Activated CD4-positive, alpha-beta T cell treated with anti-CD3 and anti-CD28 coated beads, Interleukin-2, Interleukin-4, amounts not matched to agents 100 ng/mL and 50 ng/mL, durations not matched to agents 16 hours and 8 hours (primary cell): ENCODE measurements at regions not wholly inside any gene's neighbourhood (a gene's known extent, or its start where the extent isn't known, plus 50 kb on each side); places are given as distances from the start of the nearest gene placed in this dataset.
A peak's percentile ranks its signal among the peaks of the same experiment; 100 is the strongest.
"Not testable (repeated sequence)": the region's sequence is repeated elsewhere in the genome, so short reads cannot be mapped to it uniquely, and the experiment has no call there.

ENCODE experiments used
- DNase-seq: peaks from one replicate; pipeline ENCODE4 v3.0.0-alpha.2; 2020; ENCODE audit warnings: low spot score

DNA sequence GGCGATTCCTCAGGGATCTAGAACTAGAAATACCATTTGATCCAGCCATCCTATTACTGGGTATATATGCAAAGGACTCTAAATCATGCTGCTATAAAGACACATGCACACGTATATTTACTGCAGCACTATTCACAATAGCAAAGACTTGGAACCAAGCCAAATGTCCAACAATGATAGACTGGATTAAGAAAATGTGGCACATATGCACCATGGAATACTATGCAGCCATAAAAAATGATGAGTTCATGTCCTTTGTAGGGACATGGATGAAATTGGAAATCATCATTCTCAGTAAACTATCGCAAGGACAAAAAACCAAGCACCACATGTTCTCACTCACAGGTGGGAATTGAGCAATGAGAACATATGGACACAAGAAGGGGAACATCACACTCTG is 93.1 kb upstream of the NT5E start:
- not testable (repeated sequence) for DNase-seq

DNA sequence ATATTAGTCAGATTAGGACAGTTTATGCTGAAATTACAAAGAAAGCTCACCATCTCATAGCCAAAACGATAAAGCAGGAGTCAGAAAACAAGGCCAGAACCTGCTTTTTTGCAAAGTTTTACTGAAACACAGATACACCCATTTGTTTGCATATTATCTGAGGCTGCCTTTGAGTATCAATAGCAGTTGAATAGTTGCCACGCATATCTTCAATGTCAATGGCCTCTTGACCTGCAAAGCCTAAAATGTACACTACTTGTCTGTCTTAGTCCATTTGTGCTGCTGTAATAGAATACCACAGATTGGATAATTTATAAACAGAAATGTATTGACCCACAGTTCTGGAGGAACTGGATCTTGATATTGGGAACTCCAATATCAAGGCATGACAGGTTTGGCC is 94.1 kb upstream of the NT5E start:
- no peak for DNase-seq

DNA sequence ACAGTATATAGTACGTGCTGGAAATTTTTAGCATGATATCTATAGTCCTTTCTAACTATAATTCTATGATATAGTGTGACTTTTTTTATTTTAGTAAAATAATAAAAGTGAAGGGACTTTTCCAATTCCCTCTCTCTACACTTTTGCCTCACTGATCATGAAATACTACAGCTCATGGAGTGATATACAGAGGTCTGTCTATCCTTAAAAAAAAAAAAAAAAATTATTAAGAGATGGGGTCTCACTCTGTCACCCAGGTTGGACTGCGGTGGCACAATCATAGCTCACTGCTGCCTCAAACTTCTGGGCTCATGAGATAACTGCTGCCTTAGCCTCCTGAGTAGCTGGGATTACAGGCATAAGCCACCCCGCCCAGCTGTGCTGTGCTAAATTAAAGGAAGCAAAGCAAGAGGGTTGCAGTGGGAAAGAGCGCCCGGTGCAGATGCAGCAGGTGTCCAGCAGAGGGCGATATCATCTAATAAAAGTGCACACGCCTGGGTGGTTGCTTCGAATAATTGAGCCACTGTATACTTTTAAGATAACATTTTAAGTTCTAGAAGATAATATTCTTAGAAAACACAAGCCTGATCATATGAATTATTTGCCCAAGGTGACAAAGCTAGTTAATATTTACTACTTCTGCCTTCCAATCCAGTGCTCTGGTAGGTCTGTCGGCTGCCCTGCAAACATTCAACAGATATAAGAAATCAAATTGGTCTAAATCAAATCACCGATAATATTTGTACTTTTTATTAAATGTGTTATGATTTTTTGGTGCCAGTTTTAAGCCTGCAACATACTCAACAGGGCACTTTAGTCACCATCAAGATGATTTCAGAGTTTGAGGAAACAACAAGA is 94.9 kb upstream of the NT5E start:
- peak; percentile 59 for DNase-seq

DNA sequence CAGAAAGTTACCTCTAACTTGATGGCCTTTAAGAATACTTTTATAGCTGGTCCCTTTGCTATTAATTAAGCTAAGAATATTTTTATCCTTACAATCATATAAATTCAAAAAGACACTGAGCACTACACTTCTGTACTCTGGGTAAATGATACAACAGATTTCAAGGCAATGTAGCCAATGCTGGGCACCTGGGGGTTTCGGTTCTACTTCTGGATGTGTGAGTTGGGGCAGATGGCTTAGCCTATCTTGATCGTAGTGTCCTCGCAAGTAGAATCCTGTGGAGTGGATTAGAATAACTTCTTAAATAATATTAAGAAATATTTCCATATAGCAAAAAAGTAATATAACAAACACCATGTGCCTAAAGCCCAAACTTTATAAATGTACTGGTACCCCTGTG is 96.9 kb upstream of the NT5E start:
- DNase-seq = no peak

DNA sequence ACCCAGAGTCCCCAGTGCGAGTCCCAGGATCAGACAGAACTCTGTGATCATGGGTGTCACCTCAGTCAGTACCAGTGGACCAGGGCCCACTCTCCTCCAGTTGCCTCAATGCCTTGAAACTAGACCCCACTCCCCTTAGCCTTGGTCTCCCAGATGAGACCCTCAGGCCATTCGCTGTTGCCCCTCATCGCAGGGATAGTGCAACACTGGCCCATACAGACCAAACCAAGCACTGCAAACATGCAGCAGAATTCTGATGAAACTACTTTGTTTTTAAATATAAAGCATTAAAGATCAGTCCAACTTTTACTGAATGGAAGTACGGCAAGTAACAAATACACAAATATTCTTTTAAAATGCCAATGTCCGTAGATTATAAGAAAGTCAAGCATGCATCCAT is 101.2 kb upstream of the NT5E start:
- DNase-seq = no peak

DNA sequence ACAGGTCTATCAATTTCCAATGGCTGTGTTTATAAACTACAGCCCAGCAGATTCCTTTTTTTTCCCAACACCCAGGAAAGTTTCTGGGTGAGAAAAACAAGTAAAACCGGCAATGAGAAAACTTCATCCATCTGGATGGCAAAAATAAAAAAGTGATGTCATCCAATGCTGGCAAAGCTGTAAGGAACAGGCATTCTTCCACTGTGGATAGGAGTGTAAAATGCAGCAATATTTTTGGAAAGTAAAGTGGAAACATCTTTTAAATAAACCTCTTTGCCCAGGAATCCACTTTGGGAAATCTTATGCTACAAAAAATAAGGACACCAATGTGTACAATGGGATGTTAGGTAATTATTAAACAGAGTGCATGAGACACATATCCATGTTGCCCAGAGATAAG is 102.1 kb upstream of the NT5E start:
- DNase-seq = no peak

DNA sequence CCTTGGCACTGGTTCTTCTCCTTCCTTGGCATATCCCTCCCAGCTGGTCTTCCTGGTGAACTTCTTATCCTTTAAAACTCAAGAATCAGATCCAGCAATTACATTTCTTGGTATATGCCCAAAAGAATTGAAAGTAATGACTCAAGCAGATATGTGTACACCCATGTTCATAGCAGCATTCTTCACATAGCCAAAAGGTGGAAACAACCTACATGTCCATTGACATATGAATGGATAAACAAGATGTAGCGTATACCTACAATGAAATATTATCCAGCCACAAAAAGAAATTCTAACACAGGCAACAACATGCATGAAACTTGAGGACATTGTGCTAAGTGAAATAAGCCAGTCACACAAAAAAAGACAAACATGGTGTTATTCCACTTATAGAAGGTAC is 103.7 kb upstream of the NT5E start:
- no peak for DNase-seq

DNA sequence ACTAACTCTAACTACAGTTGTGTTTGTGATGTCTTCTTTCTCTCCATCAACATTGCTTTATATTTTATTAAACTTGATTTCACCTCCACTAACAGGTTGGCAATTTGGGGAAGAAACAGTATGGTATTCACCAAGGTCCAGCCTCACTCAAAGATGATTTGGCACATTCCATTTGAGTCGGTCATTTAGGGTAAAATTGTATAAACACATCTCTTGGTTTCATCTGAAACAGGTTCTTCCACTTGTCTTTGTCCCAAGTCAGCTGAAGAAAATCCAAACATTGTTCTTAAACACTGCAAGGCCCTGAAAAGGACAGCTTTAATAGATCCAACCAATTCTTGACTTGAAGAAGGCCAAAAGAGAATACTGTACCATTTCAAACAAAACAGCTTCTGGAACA is 104.9 kb upstream of the NT5E start:
- DNase-seq = no peak

DNA sequence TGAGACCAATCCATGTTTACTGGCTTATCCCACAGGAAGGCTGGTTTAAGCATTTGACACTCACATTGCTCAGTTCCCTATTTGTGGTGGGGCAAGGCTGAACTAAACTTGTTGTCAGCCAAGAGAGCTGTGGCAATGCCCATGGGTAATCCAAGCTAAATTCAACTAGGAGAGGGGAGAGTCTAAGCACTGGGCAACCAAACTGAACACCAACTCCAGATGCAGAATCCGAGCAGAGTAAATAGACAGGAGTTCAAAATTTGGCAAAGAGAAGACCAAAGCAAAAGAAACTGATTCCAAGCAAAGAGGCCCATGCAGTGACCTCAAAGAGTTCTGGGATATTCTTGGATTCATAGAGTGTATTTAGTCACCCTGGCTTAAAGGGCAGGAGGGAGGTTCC is 106.5 kb upstream of the NT5E start:
- no peak for DNase-seq

DNA sequence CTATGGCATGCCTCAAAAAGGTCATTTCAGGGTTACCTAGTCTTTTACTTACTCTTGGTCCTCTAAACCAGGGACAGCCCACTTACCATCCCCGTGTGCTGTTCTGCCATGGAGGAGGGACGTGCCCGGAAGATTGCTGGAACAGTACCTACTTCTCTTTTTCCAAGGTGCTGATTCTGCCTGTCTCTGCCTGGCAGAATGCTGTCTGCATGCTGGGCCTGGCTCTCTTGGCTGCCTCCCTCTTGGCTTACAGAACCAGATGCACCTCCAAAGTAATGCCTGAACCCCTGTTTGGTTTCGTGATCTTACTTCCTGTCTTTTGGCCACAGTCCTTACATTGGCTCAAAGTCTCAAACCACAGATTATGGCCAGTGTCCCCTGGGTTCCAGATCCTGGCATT is 120.7 kb upstream of the NT5E start:
- DNase-seq = no peak

DNA sequence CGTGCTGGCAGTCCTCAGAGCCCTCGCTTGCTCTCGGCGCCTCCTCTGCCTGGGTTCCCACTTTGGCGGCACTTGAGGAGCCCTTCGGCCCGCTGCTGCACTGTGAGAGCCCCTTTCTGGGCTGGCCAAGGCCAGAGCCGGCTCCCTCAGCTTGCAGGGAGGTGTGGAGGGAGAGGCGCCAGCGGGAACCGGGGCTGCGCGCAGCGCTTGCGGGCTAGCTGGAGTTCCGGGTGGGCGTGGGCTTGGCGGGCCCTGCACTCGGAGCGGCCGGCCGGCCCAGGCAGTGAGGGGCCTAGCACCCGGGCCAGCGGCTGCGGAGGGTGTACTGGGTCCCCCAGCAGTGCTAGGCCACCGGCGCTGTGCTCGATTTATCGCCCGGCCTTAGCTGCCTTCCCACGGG is 124.1 kb upstream of the NT5E start:
- not testable (repeated sequence) for DNase-seq

DNA sequence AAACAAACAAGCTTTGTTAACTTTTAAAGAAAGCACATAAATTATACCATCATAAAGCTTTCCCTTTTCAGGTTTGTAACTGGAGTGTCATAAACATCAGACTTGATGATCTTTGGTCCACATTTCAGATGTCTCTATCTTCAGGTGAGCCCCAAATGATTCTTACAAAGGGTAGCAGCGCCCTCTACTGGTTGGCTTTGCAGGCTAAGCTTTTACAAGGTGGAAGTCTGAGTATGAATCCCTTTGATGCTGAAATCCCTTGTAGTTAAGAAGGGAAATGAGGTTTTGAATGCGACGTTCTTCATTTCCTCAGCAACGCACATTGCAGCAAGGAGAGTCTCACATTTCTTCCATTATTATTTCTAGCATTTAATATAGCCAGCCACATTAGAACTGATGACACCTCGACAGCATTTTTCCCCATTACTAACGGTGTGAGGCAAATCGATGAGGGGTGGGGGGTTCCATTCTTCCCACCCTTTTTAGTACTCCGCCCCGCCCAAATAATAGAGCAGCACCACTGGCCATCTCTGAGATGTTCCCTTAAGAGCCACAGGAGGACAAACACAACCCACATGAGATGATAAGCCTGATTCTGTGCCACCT is 126.3 kb upstream of the NT5E start:
- peak; percentile 68 for DNase-seq

DNA sequence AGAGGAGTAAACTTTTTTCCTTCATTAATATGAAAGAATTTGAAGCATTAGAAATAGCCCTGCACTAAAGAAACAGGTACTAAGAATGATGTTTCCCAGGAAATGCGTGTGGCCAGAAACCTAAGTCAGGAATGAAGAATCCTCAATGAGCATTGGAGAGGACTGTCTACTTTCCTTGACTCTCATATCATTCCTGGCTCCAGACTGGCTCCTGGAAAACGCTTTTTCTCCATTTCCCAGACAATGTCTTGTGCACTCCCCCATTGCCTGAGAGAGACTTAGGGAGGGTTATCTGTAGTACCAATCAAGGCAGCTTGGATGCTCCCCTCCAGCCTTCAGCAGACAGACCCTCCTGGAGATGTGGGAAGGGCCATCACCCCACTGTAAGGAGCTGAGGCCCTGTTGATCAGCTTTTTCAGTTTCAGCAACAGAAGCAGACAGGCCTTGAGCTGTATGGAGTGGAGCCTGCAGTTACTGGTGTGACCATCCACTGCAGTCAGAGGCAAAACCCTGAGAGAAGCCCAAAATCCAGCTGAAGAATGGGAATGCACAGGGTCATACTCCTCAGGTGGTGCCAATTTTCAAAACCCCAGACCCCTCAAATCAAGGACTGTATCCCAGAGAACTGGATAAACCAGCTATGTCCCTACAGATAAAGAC is 127.3 kb upstream of the NT5E start:
- DNase-seq = no peak

DNA sequence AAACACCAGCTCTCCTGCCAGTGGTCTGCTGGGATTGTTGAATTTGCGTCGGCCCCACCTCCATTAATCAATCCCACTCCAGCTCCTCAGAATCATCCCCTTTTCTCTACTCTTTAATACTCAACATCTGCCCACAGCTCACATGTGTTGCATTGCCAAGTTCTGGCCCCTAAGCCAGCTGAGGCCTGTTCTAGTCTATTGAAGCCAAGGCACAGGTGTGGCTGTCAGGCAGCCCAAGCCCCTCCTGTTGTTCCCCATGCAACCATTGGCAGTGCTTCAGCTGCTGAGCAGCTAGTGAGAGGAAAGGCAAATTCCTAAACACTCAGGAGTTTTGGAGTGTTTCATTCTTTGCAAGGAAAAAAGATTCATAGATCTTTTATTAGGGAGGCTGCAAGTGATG is 128.0 kb upstream of the NT5E start:
- DNase-seq = no peak

DNA sequence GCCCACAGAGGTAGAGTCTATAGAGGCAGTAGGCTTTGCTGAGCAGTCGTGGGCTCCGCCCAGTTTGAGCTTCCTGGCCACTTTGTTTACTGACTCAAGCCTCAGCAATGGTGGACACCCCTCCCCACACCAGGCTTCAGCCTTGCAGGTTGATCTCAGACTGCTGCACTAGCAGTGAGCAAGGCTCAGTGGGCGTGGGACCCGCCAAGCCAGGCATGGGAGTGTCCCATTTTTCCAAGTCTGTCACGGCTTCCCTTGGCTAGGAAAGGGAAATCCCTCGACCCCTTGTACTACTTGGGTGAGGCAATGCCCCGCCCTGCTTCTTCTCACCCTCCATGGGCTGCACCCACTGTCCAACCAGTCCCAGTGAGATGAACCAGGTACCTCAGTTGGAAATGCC is 135.3 kb upstream of the NT5E start:
- no peak for DNase-seq

DNA sequence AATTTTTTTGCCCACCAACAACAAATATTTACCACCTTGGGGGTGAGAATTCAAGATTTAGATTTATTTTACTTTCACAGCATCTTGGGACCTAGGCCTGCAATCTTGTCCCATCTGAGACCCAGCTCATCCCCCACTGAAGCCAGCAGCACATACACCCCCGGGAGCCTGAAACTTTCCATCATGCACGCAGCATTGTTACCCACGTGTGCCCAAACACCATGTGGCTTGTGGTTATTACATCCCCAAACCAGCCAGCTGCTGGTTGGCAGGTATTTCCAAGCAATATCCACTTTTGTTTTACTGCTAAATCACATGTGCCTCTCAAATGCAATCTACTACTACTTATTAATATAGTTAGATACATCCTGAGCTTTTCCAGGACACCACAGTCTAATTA is 149.3 kb upstream of the NT5E start:
- DNase-seq = no peak

DNA sequence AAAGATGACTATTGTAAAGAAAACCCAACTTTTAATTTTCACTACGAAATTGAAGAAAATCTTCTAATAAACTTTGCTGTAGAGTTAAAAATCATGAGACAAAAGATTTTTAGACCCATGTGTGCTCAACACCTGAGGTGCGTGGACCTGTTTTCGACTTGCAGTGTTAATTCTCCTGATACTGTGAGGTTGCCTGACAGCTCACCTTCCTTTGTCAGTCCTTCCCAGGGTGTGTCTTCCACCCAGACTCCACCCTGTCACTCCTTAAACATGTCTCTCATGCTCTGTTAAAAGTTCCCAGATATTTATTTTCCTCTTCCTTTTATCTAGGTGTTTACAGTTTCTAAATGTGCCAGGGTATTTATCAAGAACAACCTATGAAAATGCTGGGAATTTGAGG is 151.3 kb upstream of the NT5E start:
- DNase-seq = no peak

DNA sequence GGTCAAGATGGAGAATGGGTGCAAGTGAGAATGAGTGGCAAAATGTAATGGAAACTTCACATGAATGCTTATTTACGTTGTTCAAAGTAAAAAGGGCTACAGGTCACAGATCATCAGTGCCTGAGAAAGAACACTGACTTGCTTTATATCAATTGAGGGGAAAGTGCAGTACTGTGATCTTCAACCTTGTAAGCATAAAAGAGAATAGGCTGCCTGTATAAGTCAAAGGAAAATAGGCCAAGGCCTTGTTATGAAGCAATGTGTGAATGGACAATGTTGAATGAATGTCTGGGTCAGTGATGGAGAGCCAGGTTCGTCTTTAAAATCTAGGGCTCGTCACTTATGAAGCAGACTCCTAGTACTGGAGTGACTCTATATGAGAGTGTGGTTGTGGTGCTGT is 158.6 kb upstream of the NT5E start:
- DNase-seq = no peak

DNA sequence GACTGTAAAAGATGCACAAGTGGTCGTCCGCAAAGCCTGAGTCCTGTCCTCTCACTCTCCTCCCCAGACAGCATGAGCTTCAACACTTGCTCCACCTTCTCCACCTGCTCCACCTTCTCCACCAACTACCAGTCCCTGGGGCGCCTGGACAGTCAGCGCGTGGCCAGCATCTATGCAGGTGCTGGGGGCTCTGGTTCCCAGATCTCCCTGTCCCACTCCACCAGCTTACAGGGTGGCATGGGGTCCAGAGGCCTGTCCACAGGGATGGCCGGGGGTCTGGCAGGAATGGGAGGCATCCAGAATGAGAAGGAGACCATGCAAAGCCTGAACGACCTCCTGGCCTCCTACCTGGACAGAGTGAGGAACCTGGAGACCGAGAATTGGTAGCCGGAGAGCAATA is 162.2 kb upstream of the NT5E start:
- no peak for DNase-seq

DNA sequence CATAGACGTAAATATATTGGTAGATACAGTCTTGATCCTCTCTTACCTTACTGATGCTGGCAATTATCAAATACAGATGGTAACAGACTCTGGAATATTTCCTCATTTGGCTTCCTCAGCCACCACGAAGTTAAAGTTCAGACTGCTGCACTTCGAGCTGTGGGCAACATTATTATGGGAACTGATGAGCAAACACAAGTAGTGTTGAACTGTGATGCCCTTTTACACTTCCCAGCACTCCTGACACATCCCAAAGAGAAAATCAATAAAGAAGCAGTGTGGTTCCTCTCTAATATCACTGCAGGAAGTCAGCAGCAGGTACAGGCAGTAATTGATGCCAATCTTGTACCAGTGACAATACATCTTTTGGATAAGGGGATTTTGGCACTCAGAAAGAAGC is 162.7 kb upstream of the NT5E start:
- no peak for DNase-seq

DNA sequence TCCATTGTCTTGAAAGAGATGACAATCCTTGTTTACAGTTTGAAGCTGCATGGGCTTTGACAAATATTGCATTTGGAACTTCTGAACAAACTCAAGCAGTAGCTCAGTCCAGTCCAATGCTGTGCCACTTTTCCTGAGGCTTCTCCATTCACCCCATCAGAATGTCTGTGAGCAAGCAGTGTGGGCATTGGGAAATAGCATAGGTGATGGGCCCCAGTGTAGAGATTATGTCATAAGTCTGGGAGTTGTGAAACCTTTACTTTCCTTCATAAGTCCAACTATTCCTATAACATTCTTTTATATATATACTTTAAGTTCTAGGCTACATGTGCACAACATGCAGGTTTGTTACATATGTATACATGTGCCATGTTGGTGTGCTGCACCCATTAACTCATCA is 163.4 kb upstream of the NT5E start:
- DNase-seq = not testable (repeated sequence)

DNA sequence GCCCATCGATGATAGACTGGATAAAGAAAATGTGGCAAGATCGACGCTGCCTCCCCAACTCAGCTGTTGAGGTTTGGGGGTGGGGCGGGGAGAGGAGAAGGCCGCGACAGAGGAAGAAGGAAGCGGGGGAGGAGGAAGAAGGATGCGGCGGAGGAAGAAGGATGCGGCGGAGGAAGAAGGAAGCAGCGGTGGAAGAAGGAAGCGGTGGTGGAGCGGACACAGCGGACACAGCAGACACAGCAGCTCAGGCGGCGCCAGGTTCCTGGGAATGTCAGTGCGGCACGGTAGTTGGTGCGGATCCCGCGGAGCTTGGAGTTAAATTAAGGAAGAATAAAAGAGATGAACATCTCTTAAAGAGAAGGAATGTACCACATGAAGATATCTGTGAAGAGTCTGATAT is 163.9 kb upstream of the NT5E start:
- no peak for DNase-seq

DNA sequence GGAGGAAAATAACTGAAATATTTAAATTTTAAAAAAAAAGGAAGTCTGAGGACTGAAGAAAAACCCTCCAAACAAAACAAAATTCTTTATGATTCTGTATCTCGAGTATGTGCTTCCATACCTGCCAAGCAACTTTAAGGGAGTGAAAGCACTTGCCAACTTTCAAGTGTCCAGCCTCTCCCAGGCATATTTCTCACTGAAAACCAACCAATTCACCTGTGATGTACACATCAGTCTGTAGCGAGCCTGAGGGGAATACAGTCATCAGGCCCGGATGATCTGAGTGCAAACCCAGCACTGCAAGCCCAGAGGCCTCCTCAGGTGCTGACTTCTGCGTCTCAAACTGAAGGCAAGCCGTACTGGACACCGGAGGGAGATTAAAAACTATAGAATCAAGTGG is 164.8 kb upstream of the NT5E start:
- DNase-seq = no peak

DNA sequence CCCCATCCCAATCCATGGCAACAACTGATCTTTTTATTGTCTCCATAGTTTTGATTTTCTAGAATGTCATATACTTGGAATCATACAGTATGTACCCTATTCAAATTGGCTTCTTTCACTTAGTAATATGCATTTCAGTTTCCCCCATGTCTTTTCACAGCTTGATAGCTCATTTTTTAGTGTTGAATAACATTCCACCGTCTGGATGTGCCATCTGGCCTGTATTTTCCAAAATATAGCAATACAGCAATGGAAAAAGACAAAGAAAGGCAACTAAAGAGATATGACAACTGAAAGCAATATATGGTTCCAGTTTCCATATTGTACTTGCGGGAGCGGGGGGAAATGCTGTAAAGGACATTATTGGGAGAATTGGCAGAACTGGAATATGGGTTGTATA is 166.4 kb upstream of the NT5E start:
- DNase-seq = no peak
